ENCODE measurements at regions not wholly inside any gene's neighbourhood (a gene's known extent, or its start where the extent isn't known, plus 50 kb on each side); places are given as distances from the start of the nearest gene placed in this dataset.

GRCh38 chr19:13583753-13584152 lies 77.5 kb upstream of the CACNA1A start (continued):
- TF ChIP-seq, protein P1, sequence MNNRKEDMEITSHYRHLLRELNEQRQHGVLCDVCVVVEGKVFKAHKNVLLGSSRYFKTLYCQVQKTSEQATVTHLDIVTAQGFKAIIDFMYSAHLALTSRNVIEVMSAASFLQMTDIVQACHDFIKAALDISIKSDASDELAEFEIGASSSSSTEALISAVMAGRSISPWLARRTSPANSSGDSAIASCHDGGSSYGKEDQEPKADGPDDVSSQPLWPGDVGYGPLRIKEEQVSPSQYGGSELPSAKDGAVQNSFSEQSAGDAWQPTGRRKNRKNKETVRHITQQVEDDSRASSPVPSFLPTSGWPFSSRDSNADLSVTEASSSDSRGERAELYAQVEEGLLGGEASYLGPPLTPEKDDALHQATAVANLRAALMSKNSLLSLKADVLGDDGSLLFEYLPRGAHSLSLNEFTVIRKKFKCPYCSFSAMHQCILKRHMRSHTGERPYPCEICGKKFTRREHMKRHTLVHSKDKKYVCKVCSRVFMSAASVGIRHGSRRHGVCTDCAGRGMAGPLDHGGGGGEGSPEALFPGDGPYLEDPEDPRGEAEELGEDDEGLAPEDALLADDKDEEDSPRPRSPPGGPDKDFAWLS (CRISPR knock-in tag; IDR thresholded peaks at IDR 0.05; ENCODE audit: borderline replicate concordance): no peak
- TF ChIP-seq, protein P2, sequence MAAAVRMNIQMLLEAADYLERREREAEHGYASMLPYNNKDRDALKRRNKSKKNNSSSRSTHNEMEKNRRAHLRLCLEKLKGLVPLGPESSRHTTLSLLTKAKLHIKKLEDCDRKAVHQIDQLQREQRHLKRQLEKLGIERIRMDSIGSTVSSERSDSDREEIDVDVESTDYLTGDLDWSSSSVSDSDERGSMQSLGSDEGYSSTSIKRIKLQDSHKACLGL (CRISPR knock-in tag; IDR thresholded peaks at IDR 0.05): no peak

- no peaks in the 10 kb centered on the region for H4K20me1 ChIP-seq (ENCODE audit: insufficient read depth, low read length)
- no peak for ATAC-seq
- no peaks in the 10 kb centered on the region for H3K36me3 ChIP-seq (replicated peaks in 1 of 2; ENCODE audit: control insufficient read depth in 1 of 2, insufficient read depth in 2 of 2, low read length in 2 of 2)
- H3K4me1 ChIP-seq (ENCODE audit: insufficient read depth, low read length): no peaks in the 10 kb centered on the region
- H3K27ac ChIP-seq (ENCODE audit: extremely low read length, insufficient read depth, low read length): no peak overlapping the region
- FAIRE-seq: no peak
- no peak overlapping the region for H3K9ac ChIP-seq (ENCODE audit: insufficient read depth, low read depth, low read length)
- 5% methylated on average over 3 of the region's 3 CpGs for WGBS (ENCODE audit: low lambda C conversion rate)
- DNase-seq (ENCODE audit: low spot score): no peak
- TF ChIP-seq MEIS1 (CRISPR knock-in tag; IDR thresholded peaks at IDR 0.05; ENCODE audit: borderline replicate concordance) (no peak), FOXK1 (CRISPR knock-in tag; IDR thresholded peaks at IDR 0.05; ENCODE audit: borderline replicate concordance, low read depth) (no peak), ZC3H4 (CRISPR knock-in tag; IDR thresholded peaks at IDR 0.05; ENCODE audit: borderline replicate concordance) (no peak), ZFP37 (CRISPR knock-in tag; IDR thresholded peaks at IDR 0.05; ENCODE audit: borderline replicate concordance) (no peak), ZBTB7B (CRISPR knock-in tag; IDR thresholded peaks at IDR 0.05) (no peak), HCFC1 (IDR thresholded peaks at IDR 0.05; ENCODE audit: low read depth, low read length) (no peak), ZNF468 (CRISPR knock-in tag; IDR thresholded peaks at IDR 0.05) (no peak), ZNF598 (CRISPR knock-in tag; IDR thresholded peaks at IDR 0.05; ENCODE audit: borderline replicate concordance) (no peak)
- in situ Hi-C loops (cut with HindIII; ENCODE audit: extremely low pct_ligation_motif_present, low pct_unique_long_range_greater_than_20kb) (no loop called here), intact Hi-C loops (cut with micrococcal nuclease; ENCODE audit: unreplicated experiment) (no loop called here)
- no peak overlapping the region for H2AFZ ChIP-seq (ENCODE audit: low read length)
- ChIA-PET CTCF (ENCODE audit: low intra/inter-chr PET ratio, low total read pairs) (no interaction called here), POLR2A (no interaction called here)
- H3K79me2 ChIP-seq (ENCODE audit: insufficient read depth, low read length): no peaks in the 10 kb centered on the region
- no peaks in the 10 kb centered on the region for H3K9me3 ChIP-seq (ENCODE audit: low read length)
- H3K4me2 ChIP-seq (ENCODE audit: low read depth, low read length): no peak overlapping the region
- no TSS peak for BruUV-seq (replicated peaks)
- H3K4me3 ChIP-seq (replicated peaks in 1 of 3; ENCODE audit: insufficient read depth in 1 of 3, low read depth in 2 of 3, low read length in 3 of 3): no peak overlapping the region
- H3K27me3 ChIP-seq (ENCODE audit: control insufficient read depth in 1 of 2, insufficient read depth in 2 of 2, low read length in 2 of 2): no peaks in the 10 kb centered on the region
Observed at GRCh38 chr19:13583114-13583513, 76.8 kb upstream of the CACNA1A start.

All from HepG2 (cell line).